ENCODE measurements at regions not wholly inside any gene's neighbourhood (a gene's known extent, or its start where the extent isn't known, plus 50 kb on each side); places are given as distances from the start of the nearest gene placed in this dataset.
"Not testable (repeated sequence)": the region's sequence is repeated elsewhere in the genome, so short reads cannot be mapped to it uniquely, and the experiment has no call there.

DNA sequence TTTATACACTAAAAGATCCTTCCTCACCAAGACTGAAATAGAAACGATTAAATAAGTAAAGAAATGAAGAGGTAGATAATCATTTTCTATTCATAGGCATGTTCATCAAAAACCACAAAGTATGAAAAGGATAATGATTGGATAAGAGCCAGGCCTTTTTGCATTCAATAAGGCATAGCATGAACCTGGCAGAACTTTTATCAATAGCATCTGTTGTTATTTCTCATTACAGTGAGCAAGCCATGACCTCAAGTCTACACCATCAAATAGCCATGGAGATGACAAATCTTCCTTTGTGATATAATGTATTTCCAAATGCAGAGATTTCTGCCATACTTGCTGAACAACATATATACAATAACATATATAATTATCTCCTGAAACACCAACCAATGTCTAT, 206.0 kb upstream of the SLC7A11 start:
- TF ChIP-seq, protein P1, sequence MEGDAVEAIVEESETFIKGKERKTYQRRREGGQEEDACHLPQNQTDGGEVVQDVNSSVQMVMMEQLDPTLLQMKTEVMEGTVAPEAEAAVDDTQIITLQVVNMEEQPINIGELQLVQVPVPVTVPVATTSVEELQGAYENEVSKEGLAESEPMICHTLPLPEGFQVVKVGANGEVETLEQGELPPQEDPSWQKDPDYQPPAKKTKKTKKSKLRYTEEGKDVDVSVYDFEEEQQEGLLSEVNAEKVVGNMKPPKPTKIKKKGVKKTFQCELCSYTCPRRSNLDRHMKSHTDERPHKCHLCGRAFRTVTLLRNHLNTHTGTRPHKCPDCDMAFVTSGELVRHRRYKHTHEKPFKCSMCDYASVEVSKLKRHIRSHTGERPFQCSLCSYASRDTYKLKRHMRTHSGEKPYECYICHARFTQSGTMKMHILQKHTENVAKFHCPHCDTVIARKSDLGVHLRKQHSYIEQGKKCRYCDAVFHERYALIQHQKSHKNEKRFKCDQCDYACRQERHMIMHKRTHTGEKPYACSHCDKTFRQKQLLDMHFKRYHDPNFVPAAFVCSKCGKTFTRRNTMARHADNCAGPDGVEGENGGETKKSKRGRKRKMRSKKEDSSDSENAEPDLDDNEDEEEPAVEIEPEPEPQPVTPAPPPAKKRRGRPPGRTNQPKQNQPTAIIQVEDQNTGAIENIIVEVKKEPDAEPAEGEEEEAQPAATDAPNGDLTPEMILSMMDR (IDR thresholded peaks at IDR 0.05; ENCODE audit: insufficient read depth, missing control alignments) = no peak
- no peak for FAIRE-seq
- DNase-seq (ENCODE audit: insufficient read length, low spot score) = no peak

DNA sequence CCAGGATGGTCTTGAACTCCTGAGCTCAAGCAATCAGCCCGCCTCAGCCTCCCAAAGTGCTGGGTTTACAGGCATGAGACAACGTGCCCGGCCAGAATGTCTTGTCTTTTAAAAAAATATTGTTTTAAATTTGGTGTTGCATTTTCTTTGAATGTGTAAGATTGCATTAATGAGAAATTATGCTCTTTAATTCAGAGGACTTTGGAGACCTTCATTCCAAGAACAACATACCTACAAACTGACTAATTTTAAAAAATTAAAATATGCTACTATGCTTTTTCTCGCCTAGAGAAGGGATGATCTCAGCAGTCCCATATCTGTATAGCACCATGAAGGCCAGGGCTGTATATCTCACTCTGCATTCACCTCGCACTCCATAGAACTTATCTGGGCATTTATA, 204.3 kb upstream of the SLC7A11 start:
- DNase-seq (ENCODE audit: insufficient read length, low spot score) (no peak), FAIRE-seq (no peak)
- TF ChIP-seq, protein P1 (IDR thresholded peaks at IDR 0.05; ENCODE audit: insufficient read depth, missing control alignments) = no peak

DNA sequence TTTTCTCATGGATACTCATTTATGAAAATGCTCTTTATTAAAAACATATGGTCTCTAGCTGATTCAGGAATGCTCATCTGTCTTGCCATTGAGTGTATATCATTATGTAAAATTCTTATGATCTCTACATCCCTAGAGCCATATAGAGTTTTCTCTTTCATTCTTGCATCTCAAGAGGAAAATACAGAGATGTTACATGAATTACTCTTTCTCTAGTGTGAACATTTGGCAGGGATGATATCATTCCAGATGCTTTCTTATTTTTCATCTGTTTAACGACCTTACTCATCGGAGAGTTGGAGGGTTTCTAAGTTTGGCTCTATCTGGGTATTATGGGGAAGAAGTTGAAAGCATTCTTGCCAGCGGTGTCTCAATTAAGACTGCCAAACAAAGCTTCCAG, 202.9 kb upstream of the SLC7A11 start:
- TF ChIP-seq, protein P1 (IDR thresholded peaks at IDR 0.05; ENCODE audit: insufficient read depth, missing control alignments) = no peak
- DNase-seq (ENCODE audit: insufficient read length, low spot score) (no peak), FAIRE-seq (no peak)

DNA sequence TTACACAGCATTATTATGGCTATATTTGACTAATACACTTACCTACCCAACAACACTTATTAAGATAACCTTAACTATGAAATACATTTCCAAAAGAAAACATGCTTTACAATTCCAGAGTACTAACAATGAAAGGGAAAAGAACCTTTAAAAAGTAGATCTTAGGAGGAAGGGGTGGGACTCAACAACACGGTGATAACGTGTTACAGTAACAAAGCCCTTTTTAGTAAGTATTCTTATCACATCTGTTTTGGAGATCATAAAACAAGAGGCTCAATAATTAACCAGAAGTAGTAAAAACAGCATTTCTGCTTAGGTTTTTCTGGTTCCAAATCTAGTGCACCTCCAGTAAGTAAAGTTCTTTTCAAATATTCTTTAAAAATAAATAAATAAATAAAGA, 202.1 kb upstream of the SLC7A11 start:
- TF ChIP-seq, protein P1 (IDR thresholded peaks at IDR 0.05; ENCODE audit: insufficient read depth, missing control alignments) = no peak
- DNase-seq (ENCODE audit: insufficient read length, low spot score) (no peak), FAIRE-seq (no peak)

DNA sequence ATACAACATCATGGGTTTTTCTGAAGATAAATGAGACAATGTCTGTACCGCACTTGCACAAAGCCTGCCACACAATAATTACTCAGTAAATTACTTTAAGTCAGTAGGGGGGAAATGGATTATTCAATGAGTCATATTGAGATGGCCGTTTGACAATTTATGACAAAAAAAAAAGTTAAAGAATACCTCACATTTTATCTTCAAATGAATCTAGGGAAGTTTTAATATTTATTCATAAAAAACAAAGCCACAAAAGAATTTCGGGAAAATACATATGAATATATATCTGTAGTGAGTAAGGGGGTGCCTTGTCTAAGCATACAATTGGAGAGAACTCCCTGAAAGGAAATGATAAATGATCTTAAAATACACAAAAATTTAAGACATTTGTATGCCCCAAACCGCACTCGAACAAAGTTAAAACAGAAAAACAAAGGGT, 197.0 kb upstream of the SLC7A11 start:
- DNase-seq (ENCODE audit: insufficient read length, low spot score) (no peak), FAIRE-seq (no peak)
- TF ChIP-seq, protein P1 (IDR thresholded peaks at IDR 0.05; ENCODE audit: insufficient read depth, missing control alignments) = no peak

DNA sequence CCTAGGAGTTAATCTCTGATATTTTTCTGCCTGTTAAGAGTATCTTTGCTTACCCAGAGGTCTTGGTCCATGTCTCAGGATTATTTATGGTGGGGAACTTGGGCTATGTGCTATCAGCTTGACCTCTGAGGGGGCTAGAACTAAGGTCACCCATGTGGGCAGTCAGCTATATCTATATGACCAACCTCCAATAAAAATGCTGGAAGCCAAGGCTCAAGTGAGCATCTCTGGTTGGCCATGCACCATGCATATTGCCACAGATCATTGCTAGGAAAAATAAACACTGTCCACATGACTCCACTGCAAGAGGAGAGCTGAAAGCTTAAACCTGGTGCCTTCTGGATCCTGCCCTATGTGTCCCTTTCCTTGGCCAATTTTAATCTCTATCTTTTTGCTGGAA, 196.5 kb upstream of the SLC7A11 start:
- no peak for DNase-seq (ENCODE audit: insufficient read length, low spot score)
- FAIRE-seq = no peak
- TF ChIP-seq, protein P1 (IDR thresholded peaks at IDR 0.05; ENCODE audit: insufficient read depth, missing control alignments) = no peak

DNA sequence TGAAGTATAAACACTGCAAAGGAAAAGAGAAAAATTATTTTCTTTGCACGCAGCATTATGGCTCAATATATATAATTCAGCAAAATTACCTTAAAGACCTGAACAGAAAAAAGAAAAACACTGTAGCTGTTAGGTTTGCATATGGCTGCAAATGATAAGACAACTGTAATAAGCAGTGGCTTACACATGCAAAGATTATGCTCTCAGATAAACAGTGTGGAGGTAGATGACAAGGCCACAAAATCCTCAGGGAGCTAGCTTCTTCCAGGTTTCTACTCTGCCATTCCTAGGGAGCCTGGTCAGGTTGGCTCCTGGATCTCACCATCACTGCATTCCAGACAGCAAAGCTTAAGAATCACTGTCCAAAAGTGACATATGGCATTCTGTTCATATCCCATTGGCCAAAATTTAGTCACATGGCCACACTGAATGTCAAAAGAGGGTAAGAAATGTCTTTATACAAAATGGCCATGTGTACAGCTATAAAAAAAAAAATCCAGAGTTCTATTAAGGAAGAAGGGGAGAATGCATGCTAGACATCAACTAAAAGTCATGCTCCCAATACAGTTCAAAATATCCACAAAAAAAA, 195.2 kb upstream of the SLC7A11 start:
- TF ChIP-seq, protein P1 (IDR thresholded peaks at IDR 0.05; ENCODE audit: insufficient read depth, missing control alignments) = no peak
- FAIRE-seq (no peak), DNase-seq (ENCODE audit: insufficient read length, low spot score) (no peak)

DNA sequence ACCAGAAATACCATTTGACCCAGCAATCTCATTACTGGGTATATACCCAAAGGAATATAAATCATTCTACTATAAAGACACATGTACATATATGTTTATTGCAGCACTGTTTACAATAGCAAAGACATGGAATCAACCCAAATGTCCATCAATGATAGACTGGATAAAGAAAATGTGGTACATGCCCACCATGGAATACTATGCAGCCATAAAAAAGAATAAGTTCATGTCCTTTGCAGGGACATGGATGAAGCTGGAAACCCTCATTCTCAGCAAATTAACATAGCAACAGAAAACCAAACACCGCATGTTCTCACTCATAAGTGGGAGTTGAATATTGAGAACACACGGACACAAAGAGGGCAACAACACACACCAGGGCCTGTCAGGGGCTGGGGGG, 193.6 kb upstream of the SLC7A11 start:
- FAIRE-seq; DNase-seq (ENCODE audit: insufficient read length, low spot score): not testable (repeated sequence)

DNA sequence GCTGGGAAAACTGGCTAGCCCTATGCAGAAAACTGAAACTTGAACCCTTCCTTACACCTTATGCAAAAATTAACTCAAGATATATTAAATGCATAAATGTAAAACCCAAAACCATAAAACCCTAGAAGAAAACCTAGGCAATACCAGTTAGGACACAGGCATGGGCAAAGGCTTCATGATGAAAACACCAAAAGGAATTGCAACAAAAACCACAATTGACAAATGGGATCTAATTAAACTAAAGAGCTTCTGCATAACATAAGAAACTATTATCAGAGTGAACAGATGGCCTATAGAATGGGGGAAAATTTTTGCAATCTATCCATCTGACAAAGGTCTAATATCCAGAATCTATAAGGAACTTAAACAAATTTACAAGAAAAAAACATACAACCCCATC, 192.9 kb upstream of the SLC7A11 start:
- not testable (repeated sequence) for FAIRE-seq; DNase-seq (ENCODE audit: insufficient read length, low spot score)
